HepG2 (cell line): ENCODE measurements at regions not wholly inside any gene's neighbourhood (a gene's known extent, or its start where the extent isn't known, plus 50 kb on each side); places are given as distances from the start of the nearest gene placed in this dataset. TPM values are rescaled to one million over a fixed set of nuclear protein-coding genes. Genes with fewer than 3 reads are reported as not detected.
A peak's percentile ranks its signal among the peaks of the same experiment; 100 is the strongest.

ENCODE experiments used
- ATAC-seq: fragments of 200-7000 bp; cut with Tn5 transposase; 3 replicates; pipeline ENCODE4 v1.9.1; 2020; ENCODE audit warnings: mild to moderate bottlenecking, moderate library complexity
- BruUV-seq: library from RNA; stranded (reverse); fragments of 400-500 nt; replicated peaks from 2 replicates; lab custom pipeline; 2021; lab: Mats Ljungman, UMichigan
- CTCF ChIA-PET: fragments of 300-600 bp; formaldehyde crosslinking; extraction: SDS; loops from one replicate; lab custom pipeline; 2021; ENCODE audit warnings: low total read pairs, inconsistent platforms, low intra/inter-chr PET ratio; lab: Yijun Ruan, JAX
- POLR2A ChIA-PET: fragments of 350-600 bp; sonication (Branson Sonifier 250); formaldehyde crosslinking; loops from one replicate; lab custom pipeline; 2020; ENCODE audit warnings: antibody characterized with exemption, inconsistent platforms; lab: Yijun Ruan, JAX
- DNase-seq: peaks from one replicate; pipeline ENCODE4 v3.0.0-alpha.2; 2015; ENCODE audit warnings: low spot score
- FAIRE-seq: peaks from 3 replicates; lab custom pipeline; 2011; peaks lifted over from hg19 to GRCh38; lab: Jason Lieb, UNC
- H2AFZ ChIP-seq: one replicate; pipeline ENCODE4 v1.6.1; 2011; ENCODE audit warnings: low read length, inconsistent platforms
- H3K27ac ChIP-seq: fragments of 300-600 bp; 3 replicates; pipeline ENCODE4 v1.8.0; 2011; ENCODE audit warnings: mixed run types, mild to moderate bottlenecking, mixed read lengths, low read length, inconsistent platforms; ENCODE audit not compliant: insufficient read depth; ENCODE audit errors: extremely low read length
- H3K27me3 ChIP-seq, 2 experiments: fragments of 200-600 bp in 1 of 2; 2 replicates in 1 of 2; 3 replicates in 1 of 2; pipeline versions ENCODE4 v1.6.0 to v1.8.0; 2011; ENCODE audit warnings: low read length in 2 of 2, mild to moderate bottlenecking in 2 of 2, moderate library complexity in 2 of 2, inconsistent platforms in 1 of 2; ENCODE audit not compliant: insufficient read depth in 2 of 2, control insufficient read depth in 1 of 2
- H3K36me3 ChIP-seq, 2 experiments: fragments of 200-600 bp in 1 of 2; replicated peaks in 1 of 2; 2 replicates in 1 of 2; 3 replicates in 1 of 2; pipeline versions ENCODE4 v1.5.1 to v1.8.0; 2011; ENCODE audit warnings: low read length in 2 of 2, inconsistent platforms in 1 of 2; ENCODE audit not compliant: insufficient read depth in 2 of 2, control insufficient read depth in 1 of 2
- H3K4me1 ChIP-seq: 2 replicates; pipeline ENCODE4 v1.5.1; 2012; ENCODE audit warnings: low read length, inconsistent platforms; ENCODE audit not compliant: insufficient read depth
- H3K4me2 ChIP-seq: 2 replicates; pipeline ENCODE4 v1.6.0; 2011; ENCODE audit warnings: low read depth, low read length, inconsistent platforms
- H3K4me3 ChIP-seq, 3 experiments: fragments of 200-600 bp in 1 of 3; sonication (generic), shearing (Covaris generic) in 1 of 3; replicated peaks in 1 of 3; 2 replicates each; pipeline ENCODE4 v1.5.1; 2011 to 2016; ENCODE audit warnings: low read length in 3 of 3, inconsistent platforms in 2 of 3, low read depth in 2 of 3, mild to moderate bottlenecking in 2 of 3, control low read depth in 1 of 3, mixed read lengths in 1 of 3; ENCODE audit not compliant: insufficient read depth in 1 of 3
- H3K79me2 ChIP-seq: one replicate; pipeline ENCODE4 v1.6.1; 2011; ENCODE audit warnings: low read length, inconsistent platforms; ENCODE audit not compliant: insufficient read depth
- H3K9ac ChIP-seq: 2 replicates; pipeline ENCODE4 v1.6.0; 2011; ENCODE audit warnings: mild to moderate bottlenecking, low read depth, low read length, inconsistent platforms; ENCODE audit not compliant: insufficient read depth
- H3K9me3 ChIP-seq: 2 replicates; pipeline ENCODE4 v1.5.1; 2012; ENCODE audit warnings: mild to moderate bottlenecking, low read length
- H4K20me1 ChIP-seq: 2 replicates; pipeline ENCODE4 v1.6.0; 2011; ENCODE audit warnings: inconsistent platforms, mild to moderate bottlenecking, low read length, moderate library complexity; ENCODE audit not compliant: insufficient read depth
- GATAD2A ChIP-seq: IDR thresholded peaks from 2 replicates; pipeline ENCODE4 v1.6.1; 2016
- MAFK ChIP-seq, 2 experiments: IDR thresholded peaks in 1 of 2; conservative IDR thresholded peaks in 1 of 2; 2 replicates each; pipeline ENCODE4 v1.6.1; 2011; ENCODE audit warnings: improper control_type of control experiment in 2 of 2, low read length in 2 of 2
- RELA ChIP-seq: sonication (generic); formaldehyde crosslinking; IDR thresholded peaks from 2 replicates; pipeline ENCODE4 v1.4.0; 2020; ENCODE audit warnings: missing genetic modification reagents
- WGBS: methylation state at CpG from one replicate; pipeline ENCODE4 v1.1.6; 2017; ENCODE audit warnings: low lambda C conversion rate; 5-methylcytosine and 5-hydroxymethylcytosine counted together
- in situ Hi-C: cut with HindIII; loops from 2 replicates; pipeline ENCODE4 v1.10.0; 2017; ENCODE audit warnings: low pct_unique_long_range_greater_than_20kb; ENCODE audit not compliant: extremely low pct_ligation_motif_present
- intact Hi-C: fragments of 100-400 bp; cut with micrococcal nuclease; formaldehyde crosslinking; loops from one replicate; pipeline ENCODE4 v1.10.0; 2022; ENCODE audit not compliant: unreplicated experiment
- microRNA-seq: library from miRNA; unstranded; fragments of <30 nt; microRNA quantifications from one replicate; pipeline ENCODE4, GENCODE V29; 2020
- small RNA-seq, 3 experiments: library from RNA; depleted of rRNA; stranded (forward); fragments of <200 nt; gene quantifications; one replicate each; pipeline ENCODE3, GENCODE V24; 2012; ENCODE audit warnings: low read depth in 2 of 3, low replicate concordance in 1 of 3; ENCODE audit not compliant: insufficient read length in 3 of 3, insufficient read depth in 2 of 3

- POLR2A ChIA-PET: no interaction called here
- intact Hi-C loops: no loop called here
- CTCF ChIA-PET: no interaction called here
- no peak overlapping the region for H3K4me3 ChIP-seq
- no peak overlapping the region for H3K27ac ChIP-seq
- TF ChIP-seq MAFK (conservative IDR thresholded peaks at IDR 0.05 in 1 of 2, IDR thresholded peaks at IDR 0.05 in 1 of 2; ENCODE audit: low read length in 2 of 2): peak in 1 of 2 experiments; percentile 47; a peak in 2 of 4 replicates
- TF ChIP-seq RELA (CRISPR knock-in tag): no peak
- no peak for TF ChIP-seq GATAD2A (CRISPR knock-in tag)
- TF ChIP-seq, all 625 proteins: peak for 1
- DNase-seq: no peak
- H3K9me3 ChIP-seq: no peaks in the 10 kb centered on the region
- H3K4me1 ChIP-seq: no peaks in the 10 kb centered on the region
- no peak for FAIRE-seq
- H4K20me1 ChIP-seq: no peaks in the 10 kb centered on the region
- no peak overlapping the region for H3K4me2 ChIP-seq
- ATAC-seq: no peak
- 34% methylated on average over 7 of the region's 7 CpGs for WGBS
- H3K79me2 ChIP-seq: no peaks in the 10 kb centered on the region
- no TSS peak for BruUV-seq
- no peaks in the 10 kb centered on the region for H3K27me3 ChIP-seq
- H2AFZ ChIP-seq: no peak overlapping the region
- in situ Hi-C loops: no loop called here
- H3K9ac ChIP-seq: no peak overlapping the region
- no peaks in the 10 kb centered on the region for H3K36me3 ChIP-seq
Observed at GRCh38 chr5:7331131-7331530, 64.8 kb upstream of the ADCY2 start.

Small RNA genes in the stretch of these regions (microRNA-seq; reads per million reads assigned to microRNA genes)
- gene MIR4278: not detected

Small RNA genes in the stretch of these regions (small RNA-seq; reads per million reads assigned to genes)
- 0 reads per million in 3 experiments for gene RF00017
- gene RNA5SP176: 0 reads per million in 3 experiments
